Fibroblast of skin of left biceps (primary cell): ENCODE measurements at regions not wholly inside any gene's neighbourhood (a gene's known extent, or its start where the extent isn't known, plus 50 kb on each side); places are given as distances from the start of the nearest gene placed in this dataset.

Experiments used
- DNase-seq, 2 experiments: peaks; one replicate each; pipeline ENCODE4 v3.0.0-alpha.2; 2013; ENCODE audit warnings: low read depth in 2 of 2

DNA sequence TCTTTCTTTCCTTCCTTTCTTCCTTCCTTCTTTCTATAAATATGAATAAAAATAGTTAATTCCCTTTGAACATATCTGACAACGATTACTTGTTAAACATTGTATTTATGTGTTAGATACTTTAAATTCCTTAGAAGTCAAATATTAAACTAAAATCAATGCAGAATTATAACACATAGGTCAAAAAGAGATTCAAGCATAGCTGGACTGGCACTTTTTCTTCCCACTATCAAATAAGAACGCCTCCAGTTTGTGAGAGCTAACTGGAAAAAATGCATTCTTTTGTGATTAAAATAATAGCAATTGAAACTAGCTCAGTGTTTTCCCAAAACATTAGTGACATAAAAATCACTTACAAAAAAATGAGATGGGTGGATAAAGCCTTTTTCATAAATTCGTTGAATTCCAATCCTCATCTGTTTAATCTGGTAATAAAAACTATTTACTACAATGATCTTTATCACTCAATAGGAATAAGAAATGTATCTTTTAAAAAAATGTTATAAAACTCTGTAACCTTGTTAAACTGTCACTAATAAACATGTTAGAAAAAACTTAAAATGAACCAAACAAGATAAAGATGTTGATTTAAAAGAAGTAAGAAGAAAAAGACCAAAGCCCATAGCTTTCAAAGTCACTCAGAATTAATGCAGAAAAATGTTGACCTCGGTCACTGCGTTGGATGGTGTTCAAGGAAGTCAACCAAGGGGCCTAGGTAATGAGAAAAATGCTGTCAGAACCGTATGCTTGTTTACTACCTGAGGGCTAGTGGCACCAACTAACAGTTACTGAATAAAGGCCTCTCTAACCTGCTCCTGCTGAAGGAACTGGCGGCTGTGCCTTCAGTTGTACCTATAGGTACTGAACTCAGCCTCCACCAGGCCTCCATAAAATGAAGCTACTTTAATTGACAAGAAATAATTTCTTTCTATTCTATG, 1039.5 kb upstream of the SLC10A2 start:
- DNase-seq, result no peak

DNA sequence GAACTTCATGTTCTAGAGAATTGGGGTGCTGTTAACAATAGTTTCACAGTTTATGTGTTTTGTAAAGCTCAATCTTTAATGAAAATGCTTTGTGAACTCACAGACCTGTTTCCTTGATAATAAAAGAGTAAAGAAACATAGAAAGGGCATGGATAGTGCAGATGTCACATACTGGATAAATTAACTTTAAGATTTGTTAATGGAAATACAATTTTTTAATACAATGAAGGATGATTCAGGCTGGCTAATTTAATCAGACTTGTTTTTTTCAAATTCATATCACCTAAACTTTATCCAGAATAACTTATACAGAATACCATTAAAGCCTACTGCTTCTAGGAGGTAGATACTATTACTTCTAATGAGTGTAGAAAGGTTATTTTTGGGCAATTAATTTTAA, 1033.5 kb upstream of the SLC10A2 start:
- DNase-seq, result no peak

DNA sequence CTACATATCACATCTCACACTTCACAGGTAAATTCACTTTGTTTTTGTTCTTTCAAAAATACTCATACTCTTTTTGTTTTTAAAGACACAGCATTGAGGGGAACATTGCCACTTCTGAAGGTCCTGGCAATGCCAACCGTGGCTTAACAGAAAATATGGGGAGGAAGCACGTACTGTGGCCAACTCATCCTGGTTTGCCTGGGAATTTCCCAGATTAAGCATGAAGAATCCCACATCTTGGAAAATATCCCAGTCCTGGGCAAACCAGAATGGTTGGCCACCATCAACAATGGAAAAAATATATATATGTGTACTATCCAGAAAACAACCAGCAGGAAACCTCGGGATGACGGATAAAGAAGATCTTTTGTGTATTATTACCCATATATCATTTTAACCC, 1032.2 kb upstream of the SLC10A2 start:
- DNase-seq, result no peak

GRCh38 chr13:104086759-104087158, 1020.5 kb upstream of the SLC10A2 start:
- no peak for DNase-seq

DNA sequence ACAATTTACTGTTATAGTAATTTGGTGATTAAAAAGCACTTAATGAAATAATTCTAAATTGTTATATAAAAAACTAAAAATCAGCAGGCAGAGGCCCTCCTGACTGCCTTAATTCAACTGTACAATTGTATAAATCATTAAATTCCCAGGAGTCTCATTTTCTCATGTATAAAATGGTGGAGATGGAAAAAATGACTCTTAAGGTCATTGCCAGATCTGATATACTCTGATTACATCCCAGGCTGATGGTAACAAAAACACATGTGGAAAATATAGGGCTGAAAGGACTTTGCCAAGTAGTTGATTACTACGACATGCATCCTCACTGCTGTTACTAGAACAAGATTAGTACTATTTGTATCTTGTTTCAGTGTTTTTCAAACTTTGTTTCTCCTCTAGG, 1020.0 kb upstream of the SLC10A2 start:
- DNase-seq, result no peak

- DNase-seq, result no peak
Observed at GRCh38 chr13:104085611-104086010, 1019.4 kb upstream of the SLC10A2 start.

GRCh38 chr13:104074326-104074725, 1008.1 kb upstream of the SLC10A2 start:
- no peak for DNase-seq

DNA sequence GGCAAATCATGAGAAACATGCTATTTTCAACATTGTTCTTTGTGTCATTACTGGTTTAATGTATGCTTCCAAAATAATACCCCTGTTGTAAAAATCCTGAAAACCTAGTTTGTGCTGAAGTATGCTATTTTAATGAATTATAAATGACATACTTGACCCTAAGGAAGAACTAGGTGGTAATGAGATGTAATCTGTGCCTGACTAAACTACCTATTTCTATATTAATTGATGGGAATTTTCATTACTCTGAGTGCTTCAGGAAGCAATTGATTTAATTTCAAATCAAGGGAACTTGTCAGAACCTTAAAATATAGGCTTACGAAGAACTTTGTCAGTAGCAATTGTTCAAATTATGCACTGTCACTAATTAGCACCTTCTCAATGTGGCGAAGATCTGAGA, 1005.6 kb upstream of the SLC10A2 start:
- DNase-seq, result no peak

GRCh38 chr13:104065328-104065727, 999.1 kb upstream of the SLC10A2 start:
- no peak for DNase-seq

DNA sequence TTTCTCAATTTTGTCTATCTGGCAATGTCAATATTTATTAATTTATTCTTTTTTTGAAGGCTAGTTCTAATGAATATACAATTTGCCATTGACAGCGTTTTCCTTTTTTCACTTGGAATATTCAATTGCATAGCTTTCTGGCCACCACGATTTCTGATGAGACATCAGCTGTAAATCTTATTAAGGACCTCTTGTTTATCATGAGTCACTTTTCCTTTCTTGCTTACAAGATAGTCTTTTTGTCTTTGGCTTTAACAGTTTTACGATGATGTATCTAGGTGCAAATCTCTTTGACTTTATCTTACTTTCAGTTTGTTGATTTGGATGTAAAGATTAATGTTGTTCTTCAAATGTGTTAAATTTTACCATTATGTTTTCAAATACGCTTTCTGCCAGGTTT, 991.6 kb upstream of the SLC10A2 start:
- DNase-seq, result no peak

DNA sequence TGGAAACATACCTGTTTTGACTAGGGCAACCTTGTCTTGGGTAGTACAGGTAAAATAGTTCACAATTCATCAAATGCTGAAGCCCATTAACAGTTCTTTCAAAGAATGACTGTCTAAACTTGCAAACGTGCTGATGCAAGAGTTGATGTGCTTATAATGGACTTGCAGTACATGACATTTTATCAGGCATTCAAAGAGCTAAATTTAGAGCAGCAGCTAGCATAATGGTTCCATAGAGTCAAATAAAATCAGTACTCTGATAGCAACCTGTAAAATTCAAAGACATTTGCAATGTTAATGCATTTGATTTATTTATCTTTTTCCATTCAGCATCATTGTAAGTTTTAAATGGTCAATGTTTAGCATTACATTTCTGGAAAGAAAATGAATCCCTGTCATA, 979.7 kb upstream of the SLC10A2 start:
- DNase-seq, result no peak

DNA sequence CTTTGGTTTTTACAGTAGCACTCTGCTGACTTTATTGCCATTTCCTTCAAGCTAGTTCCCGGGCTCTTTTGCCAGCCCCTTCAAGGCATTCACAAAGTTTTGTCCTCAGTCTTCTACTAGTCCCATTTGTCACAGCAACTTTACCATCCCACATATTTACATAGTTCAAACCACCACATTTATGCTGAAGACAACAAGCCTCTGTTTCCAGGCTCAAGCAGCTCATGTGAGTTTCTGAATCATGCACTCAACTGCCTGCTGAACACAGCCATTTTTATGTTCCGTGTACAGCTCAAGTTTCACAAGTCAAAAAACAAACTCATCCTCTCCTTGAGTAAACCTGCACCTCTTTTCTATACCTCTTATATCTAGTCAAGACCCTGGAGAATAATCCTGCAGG, 977.0 kb upstream of the SLC10A2 start:
- no peak for DNase-seq

DNA sequence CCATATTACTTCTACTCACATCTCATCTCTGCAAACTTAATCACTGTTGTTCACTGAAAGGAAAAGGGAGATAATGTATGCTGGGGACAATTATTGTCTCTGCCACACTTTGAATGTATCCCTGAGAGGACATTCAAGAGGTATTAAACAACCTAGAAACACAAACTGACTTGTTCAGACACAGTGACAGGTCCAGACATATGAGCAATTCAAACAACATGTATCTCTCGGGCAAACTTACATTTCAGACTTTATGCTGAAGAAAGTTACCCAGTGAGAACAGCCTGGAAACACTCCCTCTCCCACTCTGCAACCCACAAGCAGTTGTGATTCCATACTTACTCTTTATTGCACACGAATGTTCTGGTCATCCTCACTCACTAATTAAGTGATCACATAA, 968.7 kb upstream of the SLC10A2 start:
- DNase-seq, result no peak

DNA sequence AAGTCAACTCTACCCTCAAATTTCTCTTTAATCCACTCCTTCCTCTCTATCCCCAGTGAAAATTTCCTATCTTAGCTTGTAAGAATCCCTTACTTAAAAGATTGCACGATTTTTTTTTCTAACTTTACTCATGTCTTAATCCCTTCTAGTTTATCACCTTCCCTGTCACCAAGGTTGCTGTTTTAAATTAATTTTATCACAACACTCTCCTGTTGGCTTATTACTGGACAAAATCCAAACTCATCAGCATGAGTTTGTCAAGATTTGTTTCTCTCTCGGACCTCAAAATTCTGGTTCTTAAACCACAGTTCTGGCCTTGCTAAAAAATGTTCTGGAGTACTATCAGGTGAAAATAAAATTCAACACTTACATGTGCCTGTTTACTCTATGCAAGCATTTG, 959.1 kb upstream of the SLC10A2 start:
- DNase-seq, result no peak

GRCh38 chr13:104024416-104025170, 958.4 kb upstream of the SLC10A2 start:
- no peak for DNase-seq

GRCh38 chr13:104021806-104022397, 955.7 kb upstream of the SLC10A2 start:
- DNase-seq, result no peak

- no peak for DNase-seq
Observed at GRCh38 chr13:104017317-104017716, 951.1 kb upstream of the SLC10A2 start.

DNA sequence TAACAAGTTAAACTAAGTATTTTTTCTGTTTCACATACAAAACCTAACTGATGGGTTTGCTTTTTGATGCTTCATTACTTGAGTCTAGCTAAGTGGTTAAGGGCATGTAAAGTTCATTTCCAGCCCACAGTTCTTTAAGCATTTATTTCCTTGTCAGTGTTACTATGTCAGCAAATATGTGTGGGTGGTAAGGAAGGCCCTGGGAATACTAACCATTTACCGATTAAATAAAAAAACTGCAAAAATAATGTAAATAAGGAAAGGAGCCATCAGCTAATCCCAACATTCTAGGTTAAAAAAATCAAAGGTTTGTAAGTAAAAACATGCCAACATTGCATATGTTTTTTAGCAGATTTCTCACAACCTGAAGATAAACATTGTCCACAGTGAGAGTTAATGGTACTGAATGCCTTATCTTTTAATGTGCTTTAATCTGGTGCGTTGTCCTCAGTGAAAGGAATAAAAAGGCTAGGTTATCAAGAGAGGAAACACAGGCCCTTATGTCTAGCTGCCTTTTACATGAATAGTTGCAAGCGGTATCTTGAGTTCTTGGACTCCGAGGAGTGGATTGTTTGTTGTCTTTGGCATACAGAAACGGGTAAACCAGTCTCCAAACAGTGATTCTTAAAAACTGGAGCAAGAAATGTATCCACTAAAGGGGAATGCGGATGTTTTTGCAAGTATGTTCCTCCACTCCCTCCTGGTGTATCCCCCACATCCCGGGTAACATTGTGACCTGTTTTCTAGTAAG, 949.6 kb upstream of the SLC10A2 start:
- DNase-seq, result no peak

DNA sequence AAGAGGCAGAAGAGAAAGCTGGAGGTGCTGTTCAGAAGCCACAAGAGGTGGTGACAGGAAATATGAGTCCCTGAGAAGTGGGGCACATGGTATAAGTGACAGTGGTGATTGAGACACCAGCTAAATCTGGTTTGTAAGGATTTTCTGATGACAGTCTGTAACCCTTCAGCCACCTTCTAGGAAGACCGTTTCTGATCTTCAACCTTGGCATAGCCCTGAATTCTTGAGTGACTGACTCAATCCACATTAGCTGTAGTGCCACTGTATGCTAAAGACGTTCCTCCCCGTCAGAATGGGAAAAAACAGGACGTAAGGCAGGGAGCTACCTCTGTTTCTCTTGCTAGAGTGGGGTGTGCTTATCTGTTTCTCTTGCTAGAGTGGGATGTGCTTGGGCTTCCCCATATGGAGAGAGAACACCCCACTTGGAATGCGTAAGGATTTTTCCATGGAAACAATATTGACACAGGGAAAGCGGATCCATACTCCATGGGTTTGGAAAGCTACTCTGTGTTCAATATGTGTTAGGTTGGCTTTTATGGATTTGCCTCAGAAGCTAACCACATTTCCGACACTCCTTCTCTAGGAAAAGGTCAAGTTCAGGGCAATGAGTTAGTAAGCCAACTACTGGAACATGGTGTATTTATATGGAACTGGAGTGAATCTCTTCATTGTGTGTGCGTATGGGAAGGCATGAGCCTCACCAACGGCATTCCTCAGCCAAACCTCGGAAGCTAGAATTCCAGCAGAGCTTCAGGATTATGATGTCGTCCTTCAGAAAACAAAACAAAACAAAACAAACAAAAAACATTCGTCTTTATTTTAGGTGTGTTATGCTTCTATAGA, 948.8 kb upstream of the SLC10A2 start:
- DNase-seq, result no peak

GRCh38 chr13:104011505-104012241, 945.5 kb upstream of the SLC10A2 start:
- DNase-seq, result no peak
